Hypothalamus (tissue), 51 donors: ENCODE measurements at regions not wholly inside any gene's neighbourhood (a gene's known extent, or its start where the extent isn't known, plus 50 kb on each side); places are given as distances from the start of the nearest gene placed in this dataset.
"Not testable (repeated sequence)": the region's sequence is repeated elsewhere in the genome, so short reads cannot be mapped to it uniquely, and the experiment has no call there.

Source experiments
- DNase-seq, 51 donors: peaks; one replicate each; lab custom pipeline; 2025; lab: John Stamatoyannopoulos, UW

GRCh38 chr5:23105021-23105420, 251.9 kb upstream of the CDH12 start:
- DNase-seq: no peak

GRCh38 chr5:23103566-23103965, 250.4 kb upstream of the CDH12 start:
- no peak for DNase-seq

GRCh38 chr5:23095418-23095817, 242.3 kb upstream of the CDH12 start:
- DNase-seq: not testable (repeated sequence)

- DNase-seq: no peak
Measured at GRCh38 chr5:23089286-23089685, 236.1 kb upstream of the CDH12 start.

GRCh38 chr5:23084815-23085214, 231.7 kb upstream of the CDH12 start:
- no peak for DNase-seq

GRCh38 chr5:23072179-23072578, 219.0 kb upstream of the CDH12 start:
- DNase-seq: no peak

GRCh38 chr5:23071682-23072081, 218.5 kb upstream of the CDH12 start:
- no peak for DNase-seq

DNA sequence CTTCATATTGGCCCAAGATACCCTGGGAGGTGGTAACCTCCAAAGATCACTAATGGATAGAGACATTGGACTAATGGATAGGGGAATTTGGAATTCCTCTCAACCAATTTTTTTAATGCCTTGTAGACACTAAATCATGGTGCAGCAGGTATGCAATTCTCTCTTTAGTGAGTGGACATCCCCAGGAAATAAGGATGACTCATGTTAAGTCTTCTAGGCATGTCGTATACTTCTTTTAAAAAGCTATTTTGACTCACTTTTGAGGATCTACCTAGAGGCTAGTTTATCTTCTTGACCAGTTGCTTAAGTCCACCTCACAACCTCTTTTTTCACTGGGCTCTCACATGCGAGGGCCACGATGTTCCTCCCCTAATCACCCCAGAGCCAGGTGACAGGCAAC, 211.6 kb upstream of the CDH12 start:
- no peak for DNase-seq

- DNase-seq: no peak
Measured at GRCh38 chr5:23053846-23054245, 200.7 kb upstream of the CDH12 start.

DNA sequence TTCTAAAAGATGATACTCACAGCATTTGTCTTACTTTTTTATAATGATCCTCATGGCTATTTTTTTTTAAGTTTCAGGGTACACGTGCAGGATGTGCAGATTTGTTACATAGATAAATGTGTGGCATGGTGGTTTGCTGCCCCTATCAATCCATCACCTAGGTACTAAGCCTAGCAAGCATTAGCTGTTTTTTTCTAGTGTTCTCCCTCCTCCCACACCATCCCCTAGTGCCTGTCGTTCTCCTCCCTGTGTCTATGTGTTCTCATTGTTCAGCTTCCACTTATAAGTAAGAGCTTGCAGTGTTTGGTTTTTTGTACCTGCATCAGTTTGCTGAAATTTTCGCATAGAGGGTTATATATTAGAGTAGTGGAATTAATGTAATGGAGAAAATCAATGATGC, 189.1 kb upstream of the CDH12 start:
- no peak for DNase-seq

- DNase-seq: no peak
Measured at GRCh38 chr5:23035555-23036090, 182.5 kb upstream of the CDH12 start.

GRCh38 chr5:23033864-23034263, 180.7 kb upstream of the CDH12 start:
- DNase-seq: no peak

DNA sequence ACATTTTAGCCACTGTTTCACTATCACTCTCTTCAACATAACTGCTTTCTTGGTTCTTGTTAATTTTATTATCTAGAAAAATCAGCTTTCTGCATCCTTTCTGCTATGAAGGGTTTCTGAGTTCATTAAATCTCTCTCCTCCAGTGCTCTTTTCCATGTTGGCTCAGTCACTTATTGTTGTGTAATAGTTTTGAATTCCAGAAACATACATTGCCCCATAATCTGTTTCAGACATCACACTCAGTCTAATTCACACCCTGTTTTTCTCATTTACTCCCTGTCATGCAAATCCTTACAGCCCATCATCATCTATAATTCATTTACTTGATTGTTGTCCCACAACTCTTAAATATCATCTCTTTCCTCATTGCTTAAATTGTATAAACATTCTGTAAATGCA, 176.1 kb upstream of the CDH12 start:
- DNase-seq: no peak

- no peak for DNase-seq
Measured at GRCh38 chr5:23028445-23029021, 175.4 kb upstream of the CDH12 start.

DNA sequence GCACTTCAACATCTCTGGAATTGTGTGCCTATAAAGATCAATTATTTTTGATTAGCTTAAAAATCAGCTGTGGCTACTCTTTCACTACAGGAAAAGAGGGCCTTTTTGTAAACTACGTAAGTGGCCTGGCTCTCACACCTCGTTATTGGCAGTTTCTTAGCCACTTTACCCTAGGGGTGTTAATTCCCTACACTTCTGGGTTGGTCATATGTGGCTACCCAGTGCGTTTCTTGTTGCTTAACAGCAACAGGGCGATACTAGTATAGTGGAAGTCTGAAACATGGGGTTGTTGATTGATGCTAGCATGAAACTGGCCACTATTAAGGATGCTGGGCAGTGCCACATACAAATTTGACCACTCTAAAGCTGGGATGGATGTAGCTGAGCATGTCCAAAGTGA, 174.7 kb upstream of the CDH12 start:
- DNase-seq: no peak

GRCh38 chr5:23027331-23027730, 174.2 kb upstream of the CDH12 start:
- no peak for DNase-seq

DNA sequence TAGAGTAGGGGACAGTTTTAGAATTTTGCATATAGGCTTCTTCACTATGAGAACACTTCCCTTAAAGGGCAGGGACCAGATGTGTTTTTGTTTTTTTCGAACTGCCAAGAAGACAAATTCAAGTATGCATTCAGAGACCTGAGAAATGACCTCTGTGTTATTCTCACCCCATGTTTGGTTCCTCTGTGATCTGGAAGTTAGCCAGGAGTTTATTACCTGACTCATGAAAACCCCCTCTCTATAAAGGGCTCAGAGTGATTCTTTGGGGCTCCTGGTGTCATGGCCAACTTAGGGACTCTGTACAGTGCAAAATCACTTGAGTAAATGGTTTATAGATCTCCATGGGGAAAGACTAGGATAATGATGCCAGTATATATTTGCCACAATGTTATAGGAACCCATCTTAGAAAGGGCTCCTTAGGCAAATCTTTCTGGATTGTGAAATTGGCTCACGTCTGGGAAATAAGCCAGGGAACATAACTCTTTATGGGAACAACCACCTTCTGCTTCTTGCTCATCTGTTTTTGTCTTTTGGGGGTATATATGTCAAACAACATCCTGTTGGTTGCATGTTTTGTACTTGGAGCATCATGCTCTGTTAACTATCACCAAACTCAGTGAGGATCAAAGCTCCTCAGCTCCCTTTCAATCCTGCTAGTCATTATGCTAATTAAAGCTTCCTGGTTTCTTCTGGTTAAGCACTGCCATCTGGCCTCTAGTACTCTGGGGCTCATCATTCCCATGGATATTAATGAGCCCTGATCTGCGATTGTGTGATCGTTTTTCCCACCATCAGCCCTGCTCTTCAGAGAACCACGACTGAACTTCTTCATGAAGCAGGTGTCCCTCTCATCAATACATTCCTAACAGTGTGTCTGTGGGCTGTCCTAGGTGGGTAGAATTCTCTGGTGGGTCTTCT, 173.4 kb upstream of the CDH12 start:
- DNase-seq: no peak

DNA sequence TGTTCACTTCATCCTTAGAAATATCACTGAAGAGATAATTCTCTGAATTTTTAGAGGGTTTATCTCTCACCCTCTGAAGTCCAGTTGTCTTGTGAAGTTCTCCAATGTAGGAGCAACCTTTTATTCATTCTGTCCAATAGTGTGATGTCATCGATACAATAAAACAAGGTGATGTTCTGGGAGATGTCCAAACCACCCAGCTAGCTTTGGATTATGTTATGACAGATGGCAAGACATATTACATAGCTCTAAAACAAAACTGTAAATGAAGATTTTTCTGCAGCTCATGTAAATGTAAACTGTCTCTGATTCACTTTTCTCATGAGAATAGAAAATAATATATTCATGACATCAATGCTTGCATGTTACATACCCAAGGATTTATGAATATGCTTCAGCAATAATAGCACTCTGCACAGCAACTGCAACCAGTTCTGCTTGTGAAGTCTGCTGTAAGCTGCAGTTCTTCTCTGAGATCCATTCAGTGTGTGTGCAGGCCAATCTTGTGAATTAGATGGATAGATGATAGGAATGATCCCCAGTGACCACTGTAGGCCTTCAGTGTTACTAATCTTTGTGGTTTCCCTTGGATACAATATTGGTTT, 172.6 kb upstream of the CDH12 start:
- DNase-seq: no peak

- no peak for DNase-seq
Measured at GRCh38 chr5:23024470-23024869, 171.3 kb upstream of the CDH12 start.

GRCh38 chr5:23014825-23015224, 161.7 kb upstream of the CDH12 start:
- no peak for DNase-seq

DNA sequence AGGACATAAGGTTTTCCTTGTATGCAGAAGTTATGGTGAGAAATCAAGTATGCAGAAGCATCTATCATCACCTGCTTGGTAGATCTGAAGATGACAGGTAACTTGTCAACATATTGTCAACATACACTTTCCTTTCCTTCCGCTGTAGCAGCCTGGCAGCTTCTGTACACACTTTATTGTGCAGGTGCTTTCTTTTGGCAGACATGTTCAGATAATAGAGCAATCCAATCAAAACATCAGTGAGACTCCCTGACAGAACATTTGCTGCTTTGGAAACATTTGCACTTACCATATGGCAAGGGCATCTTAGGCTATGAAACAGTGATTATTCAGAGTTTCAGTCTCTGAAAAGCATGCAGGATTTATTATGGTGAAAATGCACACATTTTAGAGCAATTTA, 161.1 kb upstream of the CDH12 start:
- no peak for DNase-seq
